Liver (tissue), 3 donors: ENCODE measurements at regions not wholly inside any gene's neighbourhood (a gene's known extent, or its start where the extent isn't known, plus 50 kb on each side); places are given as distances from the start of the nearest gene placed in this dataset.

Source experiments
- CTCF ChIP-seq: fragments of 150-350 bp; IDR thresholded peaks from 2 replicates; pipeline ENCODE4 v1.5.1; 2017; ENCODE audit warnings: improper control_type of control experiment, low read depth, low read length; ENCODE audit not compliant: missing input control
- EGR1 ChIP-seq, 2 donors: IDR thresholded peaks; 2 replicates each; pipeline ENCODE4 v1.6.1; 2016 to 2018; ENCODE audit warnings: antibody characterized with exemption in 2 of 2, low read depth in 2 of 2
- GABPA ChIP-seq, 2 donors: IDR thresholded peaks in 1 of 2; conservative IDR thresholded peaks in 1 of 2; 2 replicates each; pipeline ENCODE4 v1.6.1; 2016; ENCODE audit warnings: antibody characterized with exemption in 2 of 2, mild to moderate bottlenecking in 1 of 2, moderate library complexity in 1 of 2
- HNF4A ChIP-seq, 2 donors: conservative IDR thresholded peaks; 2 replicates each; pipeline ENCODE4 v1.6.1; 2016; ENCODE audit warnings: antibody characterized with exemption in 2 of 2, mild to moderate bottlenecking in 2 of 2
- JUND ChIP-seq, 2 donors: IDR thresholded peaks; 2 replicates each; pipeline ENCODE4 v1.6.1; 2016; ENCODE audit warnings: antibody characterized with exemption in 2 of 2
- MAX ChIP-seq: IDR thresholded peaks from 2 replicates; pipeline ENCODE4 v1.6.1; 2016; ENCODE audit warnings: antibody characterized with exemption
- NR2F2 ChIP-seq: IDR thresholded peaks from 2 replicates; pipeline ENCODE4 v1.6.1; 2016; ENCODE audit warnings: antibody characterized with exemption
- REST ChIP-seq: IDR thresholded peaks from 2 replicates; pipeline ENCODE4 v1.6.1; 2016; ENCODE audit warnings: antibody characterized with exemption, mild to moderate bottlenecking
- RXRA ChIP-seq, 2 donors: IDR thresholded peaks; 2 replicates each; pipeline ENCODE4 v1.6.1; 2017 to 2018; ENCODE audit warnings: antibody characterized with exemption in 2 of 2, mild to moderate bottlenecking in 1 of 2
- SP1 ChIP-seq: IDR thresholded peaks from 2 replicates; pipeline ENCODE4 v1.6.1; 2018; ENCODE audit warnings: antibody characterized with exemption, mild to moderate bottlenecking
- TAF1 ChIP-seq: conservative IDR thresholded peaks from 2 replicates; pipeline ENCODE4 v1.6.1; 2016; ENCODE audit warnings: antibody characterized with exemption, mild to moderate bottlenecking
- YY1 ChIP-seq: IDR thresholded peaks from 2 replicates; pipeline ENCODE4 v1.6.1; 2016; ENCODE audit warnings: antibody characterized with exemption, mild to moderate bottlenecking
- donor health status: healthy.
- donor health status: healthy.

GRCh38 chr10:78298835-78299234 is 265.2 kb downstream of the RPS24 start:
- TF ChIP-seq TAF1 (no peak), JUND (IDR thresholded peaks at IDR 0.05) (no peak), CTCF (no peak), NR2F2 (no peak), MAX (no peak), REST (no peak), YY1 (no peak), EGR1 (IDR thresholded peaks at IDR 0.05; ENCODE audit: low read depth in 2 of 2) (no peak), GABPA (IDR thresholded peaks at IDR 0.05 in 1 of 2, conservative IDR thresholded peaks at IDR 0.05 in 1 of 2) (no peak), SP1 (no peak), RXRA (IDR thresholded peaks at IDR 0.05) (no peak), HNF4A (conservative IDR thresholded peaks at IDR 0.05) (no peak)
